Liver (tissue), 3 donors: ENCODE measurements at regions not wholly inside any gene's neighbourhood (a gene's known extent, or its start where the extent isn't known, plus 50 kb on each side); places are given as distances from the start of the nearest gene placed in this dataset.

Experiments
- RAD21 ChIP-seq, 2 donors: IDR thresholded peaks; 2 replicates each; pipeline ENCODE4 v1.6.1; 2016; ENCODE audit warnings: antibody characterized with exemption in 2 of 2, mild to moderate bottlenecking in 2 of 2
- REST ChIP-seq: IDR thresholded peaks from 2 replicates; pipeline ENCODE4 v1.6.1; 2016; ENCODE audit warnings: antibody characterized with exemption, mild to moderate bottlenecking
- RXRA ChIP-seq, 2 donors: IDR thresholded peaks; 2 replicates each; pipeline ENCODE4 v1.6.1; 2017 to 2018; ENCODE audit warnings: antibody characterized with exemption in 2 of 2, mild to moderate bottlenecking in 1 of 2
- TAF1 ChIP-seq: conservative IDR thresholded peaks from 2 replicates; pipeline ENCODE4 v1.6.1; 2016; ENCODE audit warnings: antibody characterized with exemption, mild to moderate bottlenecking
- TF ChIP-seq, protein P1 (sequence below): fragments of 150-350 bp; IDR thresholded peaks from 2 replicates; pipeline ENCODE4 v1.5.1; 2017; ENCODE audit warnings: improper control_type of control experiment, low read depth, low read length; ENCODE audit not compliant: missing input control
- donor health status: healthy.
- donor health status: healthy.

- TF ChIP-seq RXRA (IDR thresholded peaks at IDR 0.05): no peak
- TF ChIP-seq, protein P1, sequence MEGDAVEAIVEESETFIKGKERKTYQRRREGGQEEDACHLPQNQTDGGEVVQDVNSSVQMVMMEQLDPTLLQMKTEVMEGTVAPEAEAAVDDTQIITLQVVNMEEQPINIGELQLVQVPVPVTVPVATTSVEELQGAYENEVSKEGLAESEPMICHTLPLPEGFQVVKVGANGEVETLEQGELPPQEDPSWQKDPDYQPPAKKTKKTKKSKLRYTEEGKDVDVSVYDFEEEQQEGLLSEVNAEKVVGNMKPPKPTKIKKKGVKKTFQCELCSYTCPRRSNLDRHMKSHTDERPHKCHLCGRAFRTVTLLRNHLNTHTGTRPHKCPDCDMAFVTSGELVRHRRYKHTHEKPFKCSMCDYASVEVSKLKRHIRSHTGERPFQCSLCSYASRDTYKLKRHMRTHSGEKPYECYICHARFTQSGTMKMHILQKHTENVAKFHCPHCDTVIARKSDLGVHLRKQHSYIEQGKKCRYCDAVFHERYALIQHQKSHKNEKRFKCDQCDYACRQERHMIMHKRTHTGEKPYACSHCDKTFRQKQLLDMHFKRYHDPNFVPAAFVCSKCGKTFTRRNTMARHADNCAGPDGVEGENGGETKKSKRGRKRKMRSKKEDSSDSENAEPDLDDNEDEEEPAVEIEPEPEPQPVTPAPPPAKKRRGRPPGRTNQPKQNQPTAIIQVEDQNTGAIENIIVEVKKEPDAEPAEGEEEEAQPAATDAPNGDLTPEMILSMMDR: no peak
- TF ChIP-seq REST: no peak
- TF ChIP-seq TAF1: no peak
- no peak for TF ChIP-seq RAD21 (IDR thresholded peaks at IDR 0.05)
Measured at GRCh38 chr13:87042946-87043345, 628.2 kb upstream of the SLITRK5 start.
